Neural cell (in vitro differentiated cells): ENCODE measurements at regions not wholly inside any gene's neighbourhood (a gene's known extent, or its start where the extent isn't known, plus 50 kb on each side); places are given as distances from the start of the nearest gene placed in this dataset.

ENCODE experiments used
- CTCF ChIP-seq: fragments of 450-650 bp; IDR thresholded peaks from 2 replicates; pipeline ENCODE4 v1.5.1; 2014; ENCODE audit warnings: antibody characterized with exemption, mild to moderate bottlenecking, moderate library complexity; ENCODE audit not compliant: poor library complexity, severe bottlenecking
- EP300 ChIP-seq: fragments of 450-650 bp; conservative IDR thresholded peaks from 2 replicates; pipeline ENCODE4 v1.6.1; 2014; ENCODE audit warnings: antibody characterized with exemption, mild to moderate bottlenecking, moderate library complexity; ENCODE audit not compliant: poor library complexity, severe bottlenecking
- EZH2 ChIP-seq: fragments of 200-600, 300-800 bp; shearing (Covaris generic), sonication (generic); IDR thresholded peaks from 2 replicates; pipeline ENCODE4 v1.6.1; 2014; ENCODE audit warnings: antibody characterized with exemption, low read length, borderline replicate concordance, mild to moderate bottlenecking; ENCODE audit not compliant: insufficient read depth, poor library complexity, severe bottlenecking
- MXI1 ChIP-seq: fragments of 450-650 bp; conservative IDR thresholded peaks from 2 replicates; pipeline ENCODE4 v1.6.1; 2014; ENCODE audit warnings: antibody characterized with exemption, mild to moderate bottlenecking; ENCODE audit not compliant: poor library complexity, severe bottlenecking
- POLR2AphosphoS5 ChIP-seq: IDR thresholded peaks from 2 replicates; pipeline ENCODE4 v1.6.1; 2012
- RAD21 ChIP-seq: fragments of 450-650 bp; conservative IDR thresholded peaks from 2 replicates; pipeline ENCODE4 v1.6.1; 2014; ENCODE audit warnings: antibody characterized with exemption, mild to moderate bottlenecking, moderate library complexity
- REST ChIP-seq: IDR thresholded peaks from 2 replicates; pipeline ENCODE4 v1.6.1; 2012; ENCODE audit warnings: borderline replicate concordance
- SMC3 ChIP-seq: fragments of 450-650 bp; conservative IDR thresholded peaks from 2 replicates; pipeline ENCODE4 v1.6.1; 2014; ENCODE audit warnings: antibody characterized with exemption, mild to moderate bottlenecking, moderate library complexity; ENCODE audit not compliant: poor library complexity
- TAF1 ChIP-seq: IDR thresholded peaks from 2 replicates; pipeline ENCODE4 v1.6.1; 2012; ENCODE audit warnings: low read depth

- TF ChIP-seq EZH2 (no peak), CTCF (no peak), TAF1 (no peak), POLR2AphosphoS5 (no peak), RAD21 (no peak), EP300 (no peak), REST (no peak), MXI1 (no peak), SMC3 (no peak)
These were observed 78.6 kb upstream of the GATA5 start for GRCh38 chr20:62554214-62554897.
